ENCODE measurements at regions not wholly inside any gene's neighbourhood (a gene's known extent, or its start where the extent isn't known, plus 50 kb on each side); places are given as distances from the start of the nearest gene placed in this dataset.

DNA sequence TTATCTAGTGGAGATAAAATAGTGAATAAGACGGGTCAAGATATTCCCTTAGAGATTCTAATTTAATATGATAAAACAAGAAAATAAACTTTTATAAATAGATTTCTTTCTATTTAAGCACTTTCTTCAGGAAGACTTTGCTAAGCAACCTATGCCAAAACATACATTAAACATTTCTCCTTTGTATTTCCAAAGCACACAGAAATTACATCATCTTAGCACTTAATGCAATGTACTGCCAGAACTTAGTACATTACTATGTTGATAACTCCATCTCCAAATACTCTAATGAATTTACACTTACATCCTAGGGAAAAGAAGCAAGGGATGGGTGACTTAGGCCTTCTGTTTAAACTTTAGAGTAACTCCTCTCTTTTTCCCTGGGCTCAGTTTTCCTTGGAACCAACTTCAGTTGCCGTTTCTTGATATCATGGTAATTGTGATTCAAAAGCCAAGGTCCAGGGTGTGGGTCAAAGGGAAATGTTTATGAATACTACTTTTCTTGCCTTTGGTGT, 322.6 kb upstream of the PCDH20 start:
- DNase-seq, result no peak

GRCh38 chr13:61734683-61735082, 319.0 kb upstream of the PCDH20 start:
- no peak for DNase-seq

GRCh38 chr13:61728471-61728870, 312.8 kb upstream of the PCDH20 start:
- DNase-seq, result no peak

DNA sequence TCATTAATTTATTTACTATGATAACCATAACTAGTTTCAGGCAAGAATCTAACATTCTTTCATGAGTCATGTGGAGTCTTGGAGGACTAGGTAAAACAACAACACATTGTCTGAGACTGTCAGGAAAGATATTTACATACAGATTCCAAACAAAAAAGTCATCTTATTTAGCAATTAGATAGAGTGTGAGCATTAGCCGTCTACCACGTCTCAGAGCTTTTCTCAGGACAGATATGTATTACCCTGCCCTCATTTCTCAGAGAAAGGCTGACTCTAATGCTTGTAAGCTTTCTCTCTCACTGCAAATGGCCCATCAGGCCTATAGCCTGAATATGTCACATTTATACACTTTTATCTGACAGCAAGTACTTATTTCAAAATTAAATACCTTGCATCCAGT, 312.1 kb upstream of the PCDH20 start:
- DNase-seq, result no peak

- no peak for DNase-seq
Measured at GRCh38 chr13:61725806-61726205, 310.2 kb upstream of the PCDH20 start.

GRCh38 chr13:61722119-61722518, 306.5 kb upstream of the PCDH20 start:
- DNase-seq, result no peak

GRCh38 chr13:61712621-61713020, 297.0 kb upstream of the PCDH20 start:
- DNase-seq, result no peak

- no peak for DNase-seq
Measured at GRCh38 chr13:61709258-61709657, 293.6 kb upstream of the PCDH20 start.

DNA sequence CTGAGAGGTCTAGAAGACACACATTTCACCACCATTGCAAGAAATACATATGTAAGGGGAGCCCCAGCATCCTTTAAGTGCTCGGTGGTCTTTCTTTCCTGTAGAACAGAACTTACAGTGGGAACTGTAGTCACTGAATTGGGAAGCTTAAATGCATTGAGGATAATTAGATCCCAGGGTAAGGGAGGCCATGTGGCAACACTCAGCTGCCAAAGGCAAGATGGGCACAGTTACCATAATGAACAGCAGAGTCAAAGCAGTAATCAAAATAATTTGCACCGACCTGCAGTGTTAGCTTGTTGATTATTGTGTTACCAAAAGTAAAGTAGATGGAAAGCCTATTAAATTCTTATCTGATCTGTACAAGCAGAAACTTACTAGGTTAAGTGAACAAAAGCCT, 291.2 kb upstream of the PCDH20 start:
- DNase-seq, result no peak

- DNase-seq, result no peak
Measured at GRCh38 chr13:61700620-61701019, 285.0 kb upstream of the PCDH20 start.

DNA sequence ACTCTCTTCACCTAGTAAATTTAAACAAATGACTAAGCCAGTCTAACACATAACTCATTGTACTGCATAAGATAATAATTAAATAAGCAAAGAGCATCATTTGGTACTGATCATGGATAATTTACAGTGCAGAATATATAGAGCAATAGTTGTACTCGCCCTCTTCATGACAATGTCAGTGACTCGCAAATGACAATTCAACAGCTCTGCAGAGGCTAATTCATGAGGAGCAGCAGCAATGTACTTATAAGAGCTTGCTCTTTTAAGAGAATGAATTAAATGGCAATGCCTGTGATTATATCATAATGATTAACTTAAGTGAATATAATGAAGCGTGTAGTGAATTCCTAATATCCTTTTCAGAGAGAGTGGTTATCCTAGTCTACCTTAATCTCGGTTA, 284.5 kb upstream of the PCDH20 start:
- no peak for DNase-seq

DNA sequence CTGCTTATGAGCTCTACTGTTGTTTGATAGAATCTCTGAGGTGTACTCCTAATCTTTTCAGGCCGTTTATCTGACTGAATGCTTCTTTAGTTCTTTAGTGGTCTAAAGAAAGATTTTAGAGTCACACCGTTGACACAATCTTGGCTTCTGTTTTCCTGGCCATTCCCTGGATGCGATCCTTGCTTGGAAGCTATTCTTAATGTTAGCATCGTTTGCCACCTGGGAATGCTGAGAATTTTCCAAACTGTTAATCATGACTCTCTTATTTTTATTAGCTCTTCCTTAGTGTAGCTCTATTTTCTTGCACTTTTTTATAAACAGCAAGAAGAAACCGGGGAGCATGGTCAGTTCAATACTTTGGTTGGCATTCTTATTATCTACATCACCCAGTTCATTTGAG, 281.0 kb upstream of the PCDH20 start:
- DNase-seq, result no peak

DNA sequence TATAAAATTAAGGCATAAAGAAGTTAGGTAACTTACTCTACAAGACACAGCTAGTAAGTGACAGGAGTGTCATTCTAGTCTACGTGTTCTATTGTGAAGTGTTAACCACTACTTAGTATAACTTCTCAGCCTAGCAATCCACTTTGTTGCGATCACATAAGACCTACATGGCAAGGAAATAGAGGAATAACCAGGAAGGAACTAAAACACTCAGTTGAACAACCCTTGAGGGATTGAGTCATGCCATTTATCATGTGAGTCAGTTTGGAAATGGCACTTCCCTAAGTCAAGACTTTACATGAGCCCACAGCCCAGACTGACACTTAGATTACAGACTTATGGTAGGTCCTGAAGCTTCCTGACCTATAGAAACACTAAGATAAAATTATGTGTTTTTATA, 279.5 kb upstream of the PCDH20 start:
- DNase-seq, result no peak

DNA sequence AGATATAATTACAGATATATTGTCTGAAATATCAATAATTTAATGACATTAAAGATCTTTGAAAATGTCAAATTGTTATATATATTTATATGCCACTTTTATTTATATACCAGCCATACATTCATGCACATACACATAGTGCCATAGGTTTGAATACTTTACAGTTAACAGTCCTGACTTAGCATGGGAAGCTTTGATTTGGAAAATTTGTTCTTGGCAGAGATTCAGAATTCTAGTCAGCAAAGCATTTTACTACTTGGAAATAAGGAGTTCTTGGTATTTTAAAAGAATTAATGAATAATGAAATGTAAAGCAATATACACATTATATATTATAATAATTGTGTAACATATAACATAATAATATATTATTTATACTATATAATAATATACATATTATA, 277.0 kb upstream of the PCDH20 start:
- DNase-seq, result no peak

DNA sequence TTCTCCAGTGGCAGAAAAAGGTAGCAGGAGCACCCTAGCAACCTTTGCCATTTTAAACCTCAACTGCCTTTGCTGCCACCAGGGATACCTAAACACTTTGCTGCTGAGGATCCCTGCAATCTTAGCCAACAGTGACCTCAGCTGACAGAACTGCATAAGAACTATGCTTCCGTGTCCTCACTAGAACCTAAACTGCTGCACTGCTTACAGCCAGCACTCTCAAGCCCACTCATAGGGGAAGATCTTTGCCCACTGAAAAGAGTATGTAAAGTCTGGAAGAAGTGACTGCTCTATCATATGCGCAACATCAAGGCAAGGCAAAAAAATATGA, 270.0 kb upstream of the PCDH20 start:
- DNase-seq, result no peak

DNA sequence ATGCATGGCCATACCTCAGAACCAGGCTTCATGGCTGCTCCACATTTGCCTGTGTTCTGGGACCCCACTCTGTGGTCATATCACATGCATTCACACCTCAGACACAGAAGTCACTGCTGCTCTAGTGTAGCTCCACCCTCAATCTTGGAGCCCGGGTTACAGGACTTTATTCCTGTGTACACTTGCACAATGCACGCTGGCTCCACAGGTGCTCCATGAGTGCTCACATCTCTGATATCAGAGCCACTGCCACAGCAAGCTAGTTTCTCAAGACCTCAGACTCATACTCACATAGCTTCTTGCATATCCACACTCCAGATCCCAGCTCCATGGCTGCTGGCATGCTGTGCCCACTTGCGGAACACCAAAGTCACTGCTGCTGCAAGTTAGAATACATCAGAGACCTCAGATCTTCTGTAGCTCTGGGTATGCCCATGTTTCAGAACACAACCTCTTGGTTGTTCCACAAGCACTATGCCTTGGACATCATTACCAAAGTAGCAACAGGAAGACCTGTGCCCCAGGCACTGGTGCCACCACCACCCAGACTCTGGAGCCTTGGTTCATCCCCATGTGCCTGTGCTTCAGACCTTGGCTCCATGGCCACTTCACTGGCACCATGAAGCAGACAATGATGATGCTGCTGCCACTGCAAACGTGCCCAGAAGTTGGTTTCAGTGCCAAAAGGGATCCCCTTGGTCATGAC, 269.5 kb upstream of the PCDH20 start:
- no peak for DNase-seq

DNA sequence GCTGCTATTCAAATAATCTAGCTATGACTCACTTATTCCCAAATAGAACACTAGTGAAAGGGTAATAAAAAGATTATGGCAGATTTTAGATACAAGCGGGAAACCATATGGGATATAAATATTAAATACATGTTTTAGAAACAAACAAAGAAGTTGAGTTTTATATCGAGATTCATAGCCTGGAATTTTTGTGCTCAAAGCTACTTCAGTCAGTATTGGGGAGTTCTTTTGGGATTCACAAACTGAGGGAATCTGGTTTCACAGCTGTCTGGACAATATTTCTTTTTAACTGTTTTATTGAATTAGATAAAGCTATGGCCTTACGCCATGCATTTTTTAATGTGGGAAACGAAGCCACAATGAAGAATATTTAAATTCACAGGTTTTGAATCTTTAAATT, 257.1 kb upstream of the PCDH20 start:
- DNase-seq, result no peak

GRCh38 chr13:61670384-61671161, 254.9 kb upstream of the PCDH20 start:
- no peak for DNase-seq

DNA sequence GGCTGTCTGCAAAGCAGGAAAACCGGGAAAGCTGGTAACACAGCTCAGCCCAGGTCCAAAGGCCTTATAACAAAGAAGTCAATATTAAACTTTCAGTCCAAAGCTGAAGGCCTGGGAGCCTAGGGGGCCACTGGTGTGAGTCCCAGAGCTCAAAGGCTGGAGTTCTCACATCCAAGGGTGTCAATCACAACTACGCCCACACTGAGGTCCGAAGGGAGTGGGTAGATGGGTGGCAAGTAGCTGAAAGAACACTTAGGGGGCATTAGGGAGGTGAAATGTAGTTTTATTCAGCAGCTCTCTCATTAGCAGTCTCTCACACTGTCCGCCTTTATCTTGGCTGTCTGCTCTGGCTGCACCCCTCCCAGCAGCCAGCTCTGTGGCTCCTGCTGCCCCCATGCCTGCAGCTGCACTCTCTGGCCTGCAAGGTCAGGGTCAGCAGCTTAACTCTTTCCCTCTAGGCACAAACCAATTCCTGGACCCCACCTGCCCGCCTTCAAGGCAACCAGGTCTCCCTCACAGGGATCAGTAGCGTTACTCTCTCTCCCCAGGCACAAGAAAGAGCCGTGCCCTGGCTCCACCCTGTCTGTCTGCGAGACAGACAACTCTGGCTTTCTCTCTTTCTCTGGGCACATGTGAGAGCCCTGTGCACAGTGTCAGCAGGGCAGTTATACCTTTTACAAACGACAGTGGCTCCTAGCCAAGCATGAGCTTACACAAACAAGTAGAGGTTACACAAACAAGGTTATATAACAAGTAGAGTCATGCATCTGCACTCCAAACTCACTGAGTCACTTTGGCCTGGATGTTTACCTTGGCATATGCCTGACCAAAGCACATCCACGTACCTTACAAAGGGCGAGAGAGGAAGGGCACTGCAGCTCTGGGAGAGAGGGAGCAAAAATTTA, 249.4 kb upstream of the PCDH20 start:
- no peak for DNase-seq

DNA sequence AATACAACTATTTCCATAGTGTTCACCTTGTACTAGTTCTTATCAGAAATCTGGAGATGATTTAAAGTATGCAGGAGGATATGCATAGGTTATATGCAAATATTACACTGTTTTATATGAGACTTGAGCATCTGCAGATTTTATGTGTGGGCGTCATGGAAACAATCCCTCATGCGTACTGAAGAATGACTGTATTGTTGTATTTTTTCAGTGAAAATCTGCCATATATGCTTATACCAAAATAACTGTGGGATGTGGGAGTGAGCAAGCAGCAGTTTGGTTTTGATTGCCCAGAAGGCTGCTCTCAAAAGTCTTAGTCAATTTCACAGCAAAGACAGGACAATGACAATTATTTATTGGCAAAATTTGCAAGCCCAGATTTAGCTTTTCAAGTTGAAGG, 238.8 kb upstream of the PCDH20 start:
- DNase-seq, result no peak

DNA sequence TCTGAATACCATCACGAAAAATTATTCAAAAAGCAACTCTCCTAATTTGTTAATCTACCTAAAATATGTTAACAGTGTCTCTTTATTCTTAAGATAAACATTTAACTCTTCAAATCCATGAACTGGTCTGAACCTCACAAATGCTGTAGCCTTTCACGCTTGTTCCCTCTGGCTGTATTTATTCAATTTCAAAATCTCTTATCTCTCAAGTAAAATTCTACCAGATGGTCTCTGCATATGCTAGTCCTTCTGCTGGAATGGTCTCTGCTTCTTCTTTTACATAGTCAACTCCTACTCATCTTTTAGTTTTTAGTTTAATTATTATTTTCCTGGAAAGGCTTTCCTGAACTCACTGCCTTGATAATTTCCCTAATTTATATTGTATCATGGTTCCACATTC, 232.9 kb upstream of the PCDH20 start:
- no peak for DNase-seq

DNA sequence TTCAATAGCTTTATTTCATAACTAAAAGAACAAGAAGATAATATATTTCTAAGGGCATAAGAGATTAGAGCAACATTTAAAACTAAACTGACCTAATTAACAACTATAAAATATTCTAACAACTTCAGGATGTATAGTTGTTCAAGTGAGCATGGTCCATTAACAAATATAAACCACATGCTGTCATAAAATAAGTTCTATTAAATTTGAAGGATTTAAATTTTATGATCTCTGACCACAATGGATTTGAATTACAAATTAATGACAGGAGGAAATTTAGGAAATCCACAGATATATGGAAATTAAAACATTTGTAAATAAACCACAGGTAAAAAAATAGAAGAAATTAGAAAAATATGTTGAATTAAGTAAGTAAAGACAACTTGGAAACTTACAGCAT, 196.5 kb upstream of the PCDH20 start:
- DNase-seq, result no peak

DNA sequence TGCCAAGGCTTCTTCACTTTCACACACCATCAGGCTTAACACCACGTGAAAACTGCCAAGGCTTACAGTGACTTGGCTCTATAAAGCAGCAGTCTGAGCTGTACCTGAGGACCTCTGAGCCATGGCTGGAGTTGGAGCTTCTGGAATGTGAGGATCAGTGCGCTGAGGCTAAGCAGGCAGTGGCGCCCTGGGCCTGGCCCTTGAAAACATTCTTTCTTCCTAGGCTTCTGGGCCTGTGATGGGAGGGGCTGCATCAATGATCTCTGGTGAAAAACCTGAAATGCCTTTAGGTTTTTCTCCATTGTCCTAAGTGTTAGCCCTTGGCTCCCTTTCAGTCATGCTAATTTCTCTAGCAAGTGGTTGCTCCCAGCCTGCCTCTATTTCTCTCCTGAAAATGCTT, 192.5 kb upstream of the PCDH20 start:
- DNase-seq, result no peak

Data from CD4-positive, alpha-beta T cell treated with Interleukin-12 subunit alpha and Interleukin-12 subunit beta, for 1 hour (primary cell).